Uterus (tissue), 3 donors: ENCODE measurements at regions not wholly inside any gene's neighbourhood (a gene's known extent, or its start where the extent isn't known, plus 50 kb on each side); places are given as distances from the start of the nearest gene placed in this dataset.

ENCODE experiments used
- DNase-seq, 2 donors: peaks; one replicate each; pipeline ENCODE4 v3.0.0-alpha.2; 2019 to 2020
- H3K27ac ChIP-seq, 2 donors: fragments of 200-600 bp; sonication (generic); 1 replicate in 1 of 2; 2 replicates in 1 of 2; pipeline ENCODE4 v1.5.1; 2016 to 2018
- H3K27me3 ChIP-seq, 2 donors: fragments of 200-600 bp; sonication (generic); one replicate each; pipeline ENCODE4 v1.5.1; 2018 to 2019; ENCODE audit warnings: control low read depth in 1 of 2
- H3K36me3 ChIP-seq, 2 donors: fragments of 200-600 bp; sonication (generic); one replicate each; pipeline ENCODE4 v1.5.1; 2019; ENCODE audit warnings: control low read depth in 1 of 2
- H3K4me1 ChIP-seq, 2 donors: fragments of 200-600 bp; sonication (generic); one replicate each; pipeline ENCODE4 v1.5.1; 2018 to 2019; ENCODE audit warnings: control low read depth in 1 of 2
- H3K4me3 ChIP-seq, 2 donors: fragments of 200-600 bp; sonication (generic); 1 replicate in 1 of 2; 2 replicates in 1 of 2; pipeline ENCODE4 v1.5.1; 2018 to 2019; ENCODE audit warnings: mild to moderate bottlenecking in 1 of 2
- H3K9me3 ChIP-seq, 2 donors: fragments of 200-600 bp; sonication (generic); one replicate each; pipeline ENCODE4 v1.5.1; 2019; ENCODE audit warnings: control low read depth in 1 of 2
- CTCF ChIP-seq, 4 experiments: fragments of 200-600 bp in 2 of 4; fragments of 450-650 bp in 2 of 4; sonication (generic) in 2 of 4; IDR thresholded peaks; one replicate each; pipeline ENCODE4 v1.5.1; 2016 to 2019; ENCODE audit warnings: antibody characterized with exemption in 4 of 4, mild to moderate bottlenecking in 2 of 4, moderate library complexity in 1 of 4
- POLR2A ChIP-seq, 2 donors: fragments of 450-650 bp; IDR thresholded peaks; one replicate each; pipeline ENCODE4 v1.6.1; 2016; ENCODE audit warnings: antibody characterized with exemption in 2 of 2, mild to moderate bottlenecking in 1 of 2, moderate library complexity in 1 of 2
- intact Hi-C: fragments of 100-400 bp; cut with DNase I; formaldehyde crosslinking; loops from one replicate; pipeline ENCODE4 v1.15.1; 2023; ENCODE audit warnings: low total_unique reads
- donor health status: DM: yes; HTN: yes; CAD: no.

GRCh38 chr3:175988401-175988800 is 1129.3 kb downstream of the NAALADL2 start:
- intact Hi-C loops, result no loop called here

GRCh38 chr3:175985781-175986180 is 1126.6 kb downstream of the NAALADL2 start:
- no peak overlapping the region for H3K4me3 ChIP-seq
- H3K36me3 ChIP-seq, result no peaks in the 10 kb centered on the region
- no peak for DNase-seq
- no peaks in the 10 kb centered on the region for H3K27me3 ChIP-seq
- intact Hi-C loops, result no loop called here
- peaks cover 0 to 11% of the 10 kb centered on the region in 2 donors for H3K9me3 ChIP-seq
- no peaks in the 10 kb centered on the region for H3K4me1 ChIP-seq
- TF ChIP-seq POLR2A (IDR thresholded peaks at IDR 0.05) (no peak), CTCF (IDR thresholded peaks at IDR 0.05) (no peak)
- H3K27ac ChIP-seq, result no peak overlapping the region

More at GRCh38 chr3:175988401-175988800, 1129.3 kb downstream of the NAALADL2 start:
- no peaks in the 10 kb centered on the region for H3K36me3 ChIP-seq
- no peaks in the 10 kb centered on the region for H3K4me1 ChIP-seq
- peaks cover 0 to 11% of the 10 kb centered on the region in 2 donors for H3K9me3 ChIP-seq
- H3K4me3 ChIP-seq, result no peak overlapping the region
- no peak for TF ChIP-seq CTCF (IDR thresholded peaks at IDR 0.05)
- no peak for TF ChIP-seq POLR2A (IDR thresholded peaks at IDR 0.05)
- DNase-seq, result no peak
- no peaks in the 10 kb centered on the region for H3K27me3 ChIP-seq
- H3K27ac ChIP-seq, result no peak overlapping the region

- Histone ChIP-seq H3K27ac (no peak overlapping the region), H3K27me3 (no peaks in the 10 kb centered on the region), H3K9me3 (peaks cover 0 to 11% of the 10 kb centered on the region in 2 donors), H3K4me1 (no peaks in the 10 kb centered on the region), H3K4me3 (no peak overlapping the region), H3K36me3 (no peaks in the 10 kb centered on the region)
- DNase-seq, result no peak
- TF ChIP-seq POLR2A (IDR thresholded peaks at IDR 0.05) (no peak), CTCF (IDR thresholded peaks at IDR 0.05) (no peak)
- intact Hi-C loops, result no loop called here
Measured at GRCh38 chr3:175983379-175983778, 1124.2 kb downstream of the NAALADL2 start.

- Histone ChIP-seq H3K4me1 (no peaks in the 10 kb centered on the region), H3K4me3 (no peak overlapping the region), H3K9me3 (no peaks in the 10 kb centered on the region), H3K36me3 (no peaks in the 10 kb centered on the region), H3K27me3 (no peaks in the 10 kb centered on the region), H3K27ac (no peak overlapping the region)
- intact Hi-C loops, result no loop called here
- TF ChIP-seq POLR2A (IDR thresholded peaks at IDR 0.05), result no peak
- TF ChIP-seq CTCF (IDR thresholded peaks at IDR 0.05), result no peak
- no peak for DNase-seq
Measured at GRCh38 chr3:175980486-175981090, 1121.5 kb downstream of the NAALADL2 start.

GRCh38 chr3:175977968-175978752 is 1119.0 kb downstream of the NAALADL2 start:
- intact Hi-C loops, result no loop called here
- Histone ChIP-seq H3K4me1 (no peaks in the 10 kb centered on the region), H3K36me3 (no peaks in the 10 kb centered on the region), H3K27ac (no peak overlapping the region), H3K9me3 (no peaks in the 10 kb centered on the region), H3K4me3 (no peak overlapping the region), H3K27me3 (no peaks in the 10 kb centered on the region)
- TF ChIP-seq POLR2A (IDR thresholded peaks at IDR 0.05), result no peak
- TF ChIP-seq CTCF (IDR thresholded peaks at IDR 0.05), result no peak
- DNase-seq, result no peak
